Uterus (tissue), 3 donors: ENCODE measurements at regions not wholly inside any gene's neighbourhood (a gene's known extent, or its start where the extent isn't known, plus 50 kb on each side); places are given as distances from the start of the nearest gene placed in this dataset.

Experiments used
- DNase-seq, 2 donors: peaks; one replicate each; pipeline ENCODE4 v3.0.0-alpha.2; 2019 to 2020
- H3K27ac ChIP-seq, 2 donors: fragments of 200-600 bp; sonication (generic); 1 replicate in 1 of 2; 2 replicates in 1 of 2; pipeline ENCODE4 v1.5.1; 2016 to 2018
- H3K27me3 ChIP-seq, 2 donors: fragments of 200-600 bp; sonication (generic); one replicate each; pipeline ENCODE4 v1.5.1; 2018 to 2019; ENCODE audit warnings: control low read depth in 1 of 2
- H3K36me3 ChIP-seq, 2 donors: fragments of 200-600 bp; sonication (generic); one replicate each; pipeline ENCODE4 v1.5.1; 2019; ENCODE audit warnings: control low read depth in 1 of 2
- H3K4me1 ChIP-seq, 2 donors: fragments of 200-600 bp; sonication (generic); one replicate each; pipeline ENCODE4 v1.5.1; 2018 to 2019; ENCODE audit warnings: control low read depth in 1 of 2
- H3K4me3 ChIP-seq, 2 donors: fragments of 200-600 bp; sonication (generic); 1 replicate in 1 of 2; 2 replicates in 1 of 2; pipeline ENCODE4 v1.5.1; 2018 to 2019; ENCODE audit warnings: mild to moderate bottlenecking in 1 of 2
- H3K9me3 ChIP-seq, 2 donors: fragments of 200-600 bp; sonication (generic); one replicate each; pipeline ENCODE4 v1.5.1; 2019; ENCODE audit warnings: control low read depth in 1 of 2
- CTCF ChIP-seq, 4 experiments: fragments of 200-600 bp in 2 of 4; fragments of 450-650 bp in 2 of 4; sonication (generic) in 2 of 4; IDR thresholded peaks; one replicate each; pipeline ENCODE4 v1.5.1; 2016 to 2019; ENCODE audit warnings: antibody characterized with exemption in 4 of 4, mild to moderate bottlenecking in 2 of 4, moderate library complexity in 1 of 4
- POLR2A ChIP-seq, 2 donors: fragments of 450-650 bp; IDR thresholded peaks; one replicate each; pipeline ENCODE4 v1.6.1; 2016; ENCODE audit warnings: antibody characterized with exemption in 2 of 2, mild to moderate bottlenecking in 1 of 2, moderate library complexity in 1 of 2
- intact Hi-C: fragments of 100-400 bp; cut with DNase I; formaldehyde crosslinking; loops from one replicate; pipeline ENCODE4 v1.15.1; 2023; ENCODE audit warnings: low total_unique reads
- donor health status: DM: yes; HTN: yes; CAD: no.

GRCh38 chr3:35867791-35868190 is 228.5 kb downstream of the ARPP21 start:
- H3K27me3 ChIP-seq: no peaks in the 10 kb centered on the region
- DNase-seq: no peak
- H3K9me3 ChIP-seq: no peaks in the 10 kb centered on the region
- no peak overlapping the region for H3K27ac ChIP-seq
- no peak for TF ChIP-seq POLR2A (IDR thresholded peaks at IDR 0.05)
- TF ChIP-seq CTCF (IDR thresholded peaks at IDR 0.05): no peak
- H3K4me3 ChIP-seq: no peak overlapping the region
- intact Hi-C loops: no loop called here
- H3K36me3 ChIP-seq: no peaks in the 10 kb centered on the region
- H3K4me1 ChIP-seq: no peaks in the 10 kb centered on the region

GRCh38 chr3:35871009-35871408 is 231.7 kb downstream of the ARPP21 start:
- no peaks in the 10 kb centered on the region for H3K36me3 ChIP-seq
- H3K27me3 ChIP-seq: no peaks in the 10 kb centered on the region
- H3K27ac ChIP-seq: no peak overlapping the region
- DNase-seq: no peak
- TF ChIP-seq POLR2A (IDR thresholded peaks at IDR 0.05): no peak
- TF ChIP-seq CTCF (IDR thresholded peaks at IDR 0.05): no peak
- no peak overlapping the region for H3K4me3 ChIP-seq
- intact Hi-C loops: no loop called here
- no peaks in the 10 kb centered on the region for H3K9me3 ChIP-seq
- H3K4me1 ChIP-seq: no peaks in the 10 kb centered on the region

- Histone ChIP-seq H3K4me3 (no peak overlapping the region), H3K4me1 (no peaks in the 10 kb centered on the region), H3K36me3 (no peaks in the 10 kb centered on the region), H3K27me3 (no peaks in the 10 kb centered on the region), H3K27ac (no peak overlapping the region), H3K9me3 (no peaks in the 10 kb centered on the region)
- intact Hi-C loops: no loop called here
- TF ChIP-seq CTCF (IDR thresholded peaks at IDR 0.05): no peak
- no peak for TF ChIP-seq POLR2A (IDR thresholded peaks at IDR 0.05)
- no peak for DNase-seq
These were observed 244.6 kb downstream of the ARPP21 start for GRCh38 chr3:35883929-35884328.

GRCh38 chr3:35894735-35895134 is 255.4 kb downstream of the ARPP21 start:
- no peak for TF ChIP-seq POLR2A (IDR thresholded peaks at IDR 0.05)
- TF ChIP-seq CTCF (IDR thresholded peaks at IDR 0.05): no peak
- Histone ChIP-seq H3K9me3 (no peaks in the 10 kb centered on the region), H3K27ac (no peak overlapping the region), H3K27me3 (no peaks in the 10 kb centered on the region), H3K36me3 (no peaks in the 10 kb centered on the region), H3K4me3 (no peak overlapping the region), H3K4me1 (no peaks in the 10 kb centered on the region)
- DNase-seq: no peak
- intact Hi-C loops: no loop called here

- Histone ChIP-seq H3K4me3 (no peak overlapping the region), H3K27me3 (no peaks in the 10 kb centered on the region), H3K4me1 (no peaks in the 10 kb centered on the region), H3K27ac (no peak overlapping the region), H3K36me3 (no peaks in the 10 kb centered on the region), H3K9me3 (no peaks in the 10 kb centered on the region)
- TF ChIP-seq POLR2A (IDR thresholded peaks at IDR 0.05) (no peak), CTCF (IDR thresholded peaks at IDR 0.05) (no peak)
- intact Hi-C loops: no loop called here
- DNase-seq: no peak
These were observed 259.9 kb downstream of the ARPP21 start for GRCh38 chr3:35899245-35899644.
